Activated CD8-positive, alpha-beta memory T cell treated with anti-CD3 and anti-CD28 coated beads for 24 hours (primary cell): ENCODE measurements at regions not wholly inside any gene's neighbourhood (a gene's known extent, or its start where the extent isn't known, plus 50 kb on each side); places are given as distances from the start of the nearest gene placed in this dataset.

Source experiments
- DNase-seq: peaks from one replicate; pipeline ENCODE4 v3.0.0-alpha.2; 2020

- no peak for DNase-seq
Measured at GRCh38 chr15:53462651-53463050, 296.8 kb downstream of the WDR72 start.

- DNase-seq, result no peak
Measured at GRCh38 chr15:53461677-53462076, 297.8 kb downstream of the WDR72 start.

GRCh38 chr15:53458736-53459135 lies 300.7 kb downstream of the WDR72 start:
- DNase-seq, result no peak

- DNase-seq, result no peak
Measured at GRCh38 chr15:53457479-53457878, 302.0 kb downstream of the WDR72 start.

- no peak for DNase-seq
Measured at GRCh38 chr15:53454843-53455721, 304.4 kb downstream of the WDR72 start.

- DNase-seq, result no peak
Measured at GRCh38 chr15:53454535-53454842, 305.0 kb downstream of the WDR72 start.

GRCh38 chr15:53453253-53454105 lies 306.0 kb downstream of the WDR72 start:
- no peak for DNase-seq

GRCh38 chr15:53448232-53449015 lies 311.0 kb downstream of the WDR72 start:
- DNase-seq, result no peak

- no peak for DNase-seq
Measured at GRCh38 chr15:53447742-53448141, 311.7 kb downstream of the WDR72 start.

- DNase-seq, result no peak
Measured at GRCh38 chr15:53447053-53447574, 312.3 kb downstream of the WDR72 start.

- DNase-seq, result no peak
Measured at GRCh38 chr15:53446376-53446775, 313.1 kb downstream of the WDR72 start.

- no peak for DNase-seq
Measured at GRCh38 chr15:53445531-53445930, 313.9 kb downstream of the WDR72 start.

- DNase-seq, result no peak
Measured at GRCh38 chr15:53437985-53438841, 321.2 kb downstream of the WDR72 start.

- no peak for DNase-seq
Measured at GRCh38 chr15:53437366-53437765, 322.1 kb downstream of the WDR72 start.

- no peak for DNase-seq
Measured at GRCh38 chr15:53434174-53434678, 325.2 kb downstream of the WDR72 start.

- no peak for DNase-seq
Measured at GRCh38 chr15:53416219-53416940, 343.1 kb downstream of the WDR72 start.

GRCh38 chr15:53414167-53414566 lies 345.3 kb downstream of the WDR72 start:
- DNase-seq, result no peak

GRCh38 chr15:53412542-53412941 lies 346.9 kb downstream of the WDR72 start:
- DNase-seq, result no peak

- no peak for DNase-seq
Measured at GRCh38 chr15:53404930-53405493, 354.5 kb downstream of the WDR72 start.

GRCh38 chr15:53401503-53401902 lies 358.0 kb downstream of the WDR72 start:
- DNase-seq, result no peak

GRCh38 chr15:53400986-53401385 lies 358.5 kb downstream of the WDR72 start:
- DNase-seq, result no peak
